Endothelial cell of umbilical vein (primary cell): ENCODE measurements at regions not wholly inside any gene's neighbourhood (a gene's known extent, or its start where the extent isn't known, plus 50 kb on each side); places are given as distances from the start of the nearest gene placed in this dataset.
A peak's percentile ranks its signal among the peaks of the same experiment; 100 is the strongest.

Experiments used
- BruUV-seq: library from RNA; stranded (reverse); fragments of 400-500 nt; replicated peaks from 2 replicates; lab custom pipeline; 2021; lab: Mats Ljungman, UMichigan
- CTCF ChIA-PET: fragments of 300-600, 350-600 bp; sonication (Branson Sonifier 250); formaldehyde crosslinking; loops from one replicate; lab custom pipeline; 2021; ENCODE audit warnings: antibody characterized with exemption, inconsistent platforms; lab: Charles Lee
- POLR2A ChIA-PET: fragments of 300-600, 350-600 bp; sonication (Branson Sonifier 250); formaldehyde crosslinking; loops from one replicate; lab custom pipeline; 2021; ENCODE audit warnings: antibody characterized with exemption, inconsistent platforms; lab: Charles Lee
- DNase-seq: peaks from one replicate; pipeline ENCODE4 v3.0.0-alpha.2; 2011; ENCODE audit warnings: low read depth, low spot score
- FAIRE-seq: peaks from 2 replicates; lab custom pipeline; 2011; peaks lifted over from hg19 to GRCh38; lab: Jason Lieb, UNC
- H2AFZ ChIP-seq: 2 replicates; pipeline ENCODE4 v1.6.0; 2012; ENCODE audit warnings: low read depth, low read length, control low read depth, inconsistent platforms
- H3K27ac ChIP-seq: 2 replicates; pipeline ENCODE4 v1.5.1; 2011; ENCODE audit warnings: low read depth, mild to moderate bottlenecking, control low read depth, low read length, moderate library complexity; ENCODE audit not compliant: insufficient read depth
- H3K27me3 ChIP-seq, 2 experiments: 2 replicates each; pipeline versions ENCODE4 v1.6.0 to v1.6.1; 2011; ENCODE audit warnings: low read length in 2 of 2, mixed read lengths in 1 of 2; ENCODE audit not compliant: control insufficient read depth in 2 of 2, insufficient read depth in 2 of 2
- H3K36me3 ChIP-seq, 2 experiments: 2 replicates in 1 of 2; 3 replicates in 1 of 2; pipeline ENCODE4 v1.5.1; 2011; ENCODE audit warnings: low read length in 2 of 2, mild to moderate bottlenecking in 1 of 2, moderate library complexity in 1 of 2; ENCODE audit not compliant: control insufficient read depth in 2 of 2, insufficient read depth in 2 of 2; ENCODE audit errors: extremely low read depth in 1 of 2
- H3K4me1 ChIP-seq: 3 replicates; pipeline ENCODE4 v1.5.1; 2011; ENCODE audit warnings: mild to moderate bottlenecking, low read length; ENCODE audit not compliant: control insufficient read depth, insufficient read depth; ENCODE audit errors: extremely low read depth
- H3K4me2 ChIP-seq: 2 replicates; pipeline ENCODE4 v1.6.1; 2011; ENCODE audit warnings: low read length, control low read depth, mixed read lengths; ENCODE audit not compliant: insufficient read depth
- H3K4me3 ChIP-seq, 3 experiments: fragments of 200-600 bp in 1 of 3; sonication (generic), shearing (Covaris generic) in 1 of 3; replicated peaks in 1 of 3; 2 replicates each; pipeline ENCODE4 v1.5.1; 2011 to 2016; ENCODE audit warnings: control low read depth in 3 of 3, low read length in 3 of 3, mild to moderate bottlenecking in 2 of 3, inconsistent platforms in 1 of 3, low read depth in 1 of 3, moderate library complexity in 1 of 3; ENCODE audit not compliant: insufficient read depth in 1 of 3
- H3K79me2 ChIP-seq: 2 replicates; pipeline ENCODE4 v1.6.0; 2012; ENCODE audit warnings: low read length, inconsistent platforms; ENCODE audit not compliant: control insufficient read depth, insufficient read depth
- H3K9ac ChIP-seq: replicated peaks from 2 replicates; pipeline ENCODE3; 2011; ENCODE audit warnings: low read length, control low read depth; ENCODE audit not compliant: insufficient read depth; ENCODE audit errors: extremely low read depth
- H3K9me1 ChIP-seq: replicated peaks from 3 replicates; pipeline ENCODE4 v1.6.0; 2011; ENCODE audit warnings: mild to moderate bottlenecking, low read length; ENCODE audit not compliant: control insufficient read depth, insufficient read depth; ENCODE audit errors: extremely low read depth
- H3K9me3 ChIP-seq: replicated peaks from 2 replicates; pipeline ENCODE4 v1.5.1; 2012; ENCODE audit warnings: low read length, inconsistent platforms; ENCODE audit not compliant: control insufficient read depth, insufficient read depth
- H4K20me1 ChIP-seq: replicated peaks from 2 replicates; pipeline ENCODE3; 2011; ENCODE audit warnings: mild to moderate bottlenecking, low read length; ENCODE audit not compliant: control insufficient read depth, insufficient read depth; ENCODE audit errors: extremely low read depth
- CTCF ChIP-seq, 2 donors: IDR thresholded peaks; 1 replicate in 1 of 2; 2 replicates in 1 of 2; pipeline ENCODE4 v1.5.1; 2011; ENCODE audit warnings: low read length in 2 of 2, mild to moderate bottlenecking in 2 of 2, moderate library complexity in 2 of 2, control low read depth in 1 of 2, inconsistent platforms in 1 of 2, low read depth in 1 of 2; ENCODE audit not compliant: insufficient read depth in 1 of 2; ENCODE audit errors: extremely low read depth in 1 of 2
- EZH2 ChIP-seq: IDR thresholded peaks from 2 replicates; pipeline ENCODE4 v1.6.1; 2012; ENCODE audit warnings: borderline replicate concordance, low read depth, mild to moderate bottlenecking, moderate library complexity, low read length, inconsistent platforms; ENCODE audit not compliant: severe bottlenecking
- FOS ChIP-seq: IDR thresholded peaks from 2 replicates; pipeline ENCODE4 v1.6.1; 2011; ENCODE audit warnings: mild to moderate bottlenecking, low read length, moderate library complexity, borderline replicate concordance; ENCODE audit not compliant: insufficient read depth
- JUN ChIP-seq: IDR thresholded peaks from 2 replicates; pipeline ENCODE4 v1.6.1; 2011; ENCODE audit warnings: borderline replicate concordance, low read depth; ENCODE audit not compliant: insufficient read length, insufficient read depth
- MAX ChIP-seq: IDR thresholded peaks from 2 replicates; pipeline ENCODE4 v1.6.1; 2011; ENCODE audit not compliant: insufficient read depth, insufficient read length
- MYC ChIP-seq: IDR thresholded peaks from one replicate; pipeline ENCODE4 v1.6.1; 2011; ENCODE audit warnings: mild to moderate bottlenecking, low read depth, low read length
- POLR2A ChIP-seq: IDR thresholded peaks from 2 replicates; pipeline ENCODE4 v1.6.1; 2012; ENCODE audit warnings: low read depth, mild to moderate bottlenecking, control low read depth, low read length
- POLR2AphosphoS5 ChIP-seq: IDR thresholded peaks from 2 replicates; pipeline ENCODE4 v1.6.1; 2012; ENCODE audit warnings: low read depth, mild to moderate bottlenecking, control low read depth, low read length, moderate library complexity; ENCODE audit not compliant: insufficient read depth
- dilution Hi-C: fragments of 300-500 bp; cut with MboI; formaldehyde crosslinking; loops from one replicate; pipeline ENCODE4 v1.15.0; 2019; ENCODE audit warnings: low sequenced_read_pairs; ENCODE audit not compliant: extremely low pct_ligation_motif_present
- intact Hi-C: fragments of 100-400 bp; cut with micrococcal nuclease; formaldehyde crosslinking; loops from one replicate; pipeline ENCODE4 v1.10.0; 2022

- H3K9me3 ChIP-seq, result no peaks in the 10 kb centered on the region
- ChIA-PET POLR2A (interaction anchor here (1.3 kb wide), 1 partner anchor 15 kb away, joined by 3 read pairs; no protein-coding TSS in a partner anchor), CTCF (interaction anchor here (0.9 to 2.1 kb wide), 5 partner anchors 10 to 55 kb away, joined by 3 to 10 read pairs (median 6); no protein-coding TSS in a partner anchor)
- dilution Hi-C loops (no loop called here), intact Hi-C loops (loop anchor here (2.0 to 5.0 kb wide), 2 partner anchors 18 to 62 kb away; no protein-coding TSS in a partner anchor)
- H3K4me2 ChIP-seq, result peak overlapping the region; percentile 70
- BruUV-seq, result no TSS peak
- H3K79me2 ChIP-seq, result no peaks in the 10 kb centered on the region
- no peaks in the 10 kb centered on the region for H3K27me3 ChIP-seq
- H3K9ac ChIP-seq, result no peak overlapping the region
- no peak overlapping the region for H3K4me3 ChIP-seq
- peak; percentile 91 for DNase-seq
- peak; percentile 97 for FAIRE-seq
- no peaks in the 10 kb centered on the region for H3K9me1 ChIP-seq
- H3K36me3 ChIP-seq, result no peaks in the 10 kb centered on the region
- H2AFZ ChIP-seq, result no peak overlapping the region
- H3K4me1 ChIP-seq, result peaks cover 17% of the 10 kb centered on the region
- TF ChIP-seq FOS (peak; percentile 64), CTCF (IDR thresholded peaks at IDR 0.05; ENCODE audit: extremely low read depth in 1 of 2, insufficient read depth in 1 of 2, low read depth in 1 of 2, low read length in 2 of 2) (no peak), JUN (peak; percentile 92), POLR2A (no peak), EZH2 (no peak), MYC (no peak), MAX (no peak), POLR2AphosphoS5 (peak; percentile 19)
- no peaks in the 10 kb centered on the region for H4K20me1 ChIP-seq
- H3K27ac ChIP-seq, result peak overlapping the region; percentile 54
Measured at GRCh38 chr22:26734339-26735018, 77.1 kb downstream of the MIAT start.
